HG02678 (cell line): ENCODE measurements at regions not wholly inside any gene's neighbourhood (a gene's known extent, or its start where the extent isn't known, plus 50 kb on each side); places are given as distances from the start of the nearest gene placed in this dataset.
A peak's percentile ranks its signal among the peaks of the same experiment; 100 is the strongest.

Experiments
- ATAC-seq: cut with Tn5 transposase; IDR thresholded peaks from one replicate; pipeline ENCODE4 v1.9.1; 2021; ENCODE audit warnings: mild to moderate bottlenecking, moderate library complexity; ENCODE audit not compliant: unreplicated experiment

GRCh38 chr14:22513066-22513812, 75.8 kb downstream of the DAD1 start:
- ATAC-seq, result no peak

GRCh38 chr14:22512106-22512814, 76.8 kb downstream of the DAD1 start:
- no peak for ATAC-seq

- no peak for ATAC-seq
Measured at GRCh38 chr14:22510527-22511110, 78.4 kb downstream of the DAD1 start.

GRCh38 chr14:22509751-22510300, 79.2 kb downstream of the DAD1 start:
- ATAC-seq, result no peak

GRCh38 chr14:22509036-22509709, 79.9 kb downstream of the DAD1 start:
- ATAC-seq, result no peak

- no peak for ATAC-seq
Measured at GRCh38 chr14:22508662-22509035, 80.4 kb downstream of the DAD1 start.

GRCh38 chr14:22508150-22508457, 80.9 kb downstream of the DAD1 start:
- ATAC-seq, result no peak

- no peak for ATAC-seq
Measured at GRCh38 chr14:22506778-22507351, 82.2 kb downstream of the DAD1 start.

GRCh38 chr14:22506378-22506710, 82.7 kb downstream of the DAD1 start:
- no peak for ATAC-seq

GRCh38 chr14:22505697-22506377, 83.2 kb downstream of the DAD1 start:
- peak; percentile 43 for ATAC-seq

- no peak for ATAC-seq
Measured at GRCh38 chr14:22505309-22505696, 83.7 kb downstream of the DAD1 start.

- no peak for ATAC-seq
Measured at GRCh38 chr14:22502551-22502950, 86.5 kb downstream of the DAD1 start.

- no peak for ATAC-seq
Measured at GRCh38 chr14:22502007-22502406, 87.0 kb downstream of the DAD1 start.

- ATAC-seq, result no peak
Measured at GRCh38 chr14:22500954-22501726, 87.9 kb downstream of the DAD1 start.

- no peak for ATAC-seq
Measured at GRCh38 chr14:22500525-22500924, 88.5 kb downstream of the DAD1 start.

GRCh38 chr14:22497671-22498093, 91.3 kb downstream of the DAD1 start:
- no peak for ATAC-seq

- ATAC-seq, result peak; percentile 34
Measured at GRCh38 chr14:22497144-22497423, 91.9 kb downstream of the DAD1 start.

GRCh38 chr14:22494486-22495135, 94.4 kb downstream of the DAD1 start:
- no peak for ATAC-seq

GRCh38 chr14:22493753-22494152, 95.3 kb downstream of the DAD1 start:
- ATAC-seq, result no peak
